IPS-20b (cell line): ENCODE measurements at regions not wholly inside any gene's neighbourhood (a gene's known extent, or its start where the extent isn't known, plus 50 kb on each side); places are given as distances from the start of the nearest gene placed in this dataset.

Experiments
- H3K27ac ChIP-seq: one replicate; pipeline ENCODE4 v1.5.1; 2013; ENCODE audit warnings: low read length
- H3K27me3 ChIP-seq: 2 replicates; pipeline ENCODE4 v1.6.1; 2013; ENCODE audit warnings: mild to moderate bottlenecking, low read length, inconsistent platforms; ENCODE audit not compliant: insufficient read depth
- H3K36me3 ChIP-seq: 2 replicates; pipeline ENCODE4 v1.6.1; 2013; ENCODE audit warnings: low read depth, mild to moderate bottlenecking, inconsistent platforms, low read length, moderate library complexity; ENCODE audit not compliant: insufficient read depth
- H3K4me1 ChIP-seq: 2 replicates; pipeline ENCODE4 v1.6.1; 2013; ENCODE audit warnings: mild to moderate bottlenecking, control low read depth, inconsistent platforms, low read length, moderate library complexity; ENCODE audit not compliant: insufficient read depth
- H3K4me3 ChIP-seq: 2 replicates; pipeline ENCODE4 v1.5.1; 2013; ENCODE audit warnings: mild to moderate bottlenecking, low read length, inconsistent platforms
- H3K9ac ChIP-seq: 2 replicates; pipeline ENCODE4 v1.6.1; 2013; ENCODE audit warnings: low read depth, mild to moderate bottlenecking, inconsistent platforms, low read length, moderate library complexity
- H3K9me3 ChIP-seq: 2 replicates; pipeline ENCODE4 v1.6.1; 2013; ENCODE audit warnings: mild to moderate bottlenecking, low read depth, low read length, inconsistent platforms; ENCODE audit not compliant: insufficient read depth

DNA sequence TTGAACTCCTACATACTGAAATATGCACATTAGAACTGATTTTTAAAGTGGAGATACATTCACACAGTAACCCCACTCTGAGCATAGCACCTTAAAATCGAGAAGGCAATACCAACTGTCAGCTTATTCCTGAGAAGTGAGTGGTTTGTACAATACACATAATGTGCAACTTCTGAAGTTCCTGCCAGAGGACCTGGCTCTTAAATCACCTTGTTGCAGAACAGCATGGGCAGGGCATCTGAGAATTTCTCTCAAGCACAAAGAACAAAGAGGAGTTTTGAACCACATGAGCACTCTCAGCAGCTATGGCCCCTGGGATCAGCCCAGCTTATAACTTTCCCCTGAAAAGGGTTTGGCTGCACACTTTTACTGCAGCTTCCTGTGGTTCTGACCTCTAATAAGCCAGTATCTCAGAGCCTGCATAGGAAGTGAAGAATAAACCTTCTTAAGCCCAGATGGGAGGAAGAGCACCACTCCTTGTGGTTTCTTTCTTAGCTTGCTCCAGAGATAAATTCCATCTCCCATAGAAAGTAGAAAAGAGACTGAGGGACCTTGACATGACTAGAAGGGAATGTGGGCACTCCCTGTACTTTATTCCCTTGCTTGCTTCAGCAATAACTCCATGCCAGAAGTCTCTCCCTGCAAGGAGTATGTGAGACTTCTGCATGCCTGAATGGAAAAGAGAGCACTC, 862.3 kb downstream of the SUCLG1 start:
- Histone ChIP-seq H3K9ac (no peak overlapping the region), H3K4me3 (no peak overlapping the region), H3K36me3 (no peaks in the 10 kb centered on the region), H3K9me3 (0 out of 2 replicates have a peak, but pooled peaks cover 8% of the 10 kb centered on the region), H3K27ac (no peak overlapping the region), H3K27me3 (no peaks in the 10 kb centered on the region), H3K4me1 (no peaks in the 10 kb centered on the region)

GRCh38 chr2:83595926-83596325, 863.2 kb downstream of the SUCLG1 start:
- H3K27ac ChIP-seq, result no peak overlapping the region
- H3K27me3 ChIP-seq, result no peaks in the 10 kb centered on the region
- H3K4me3 ChIP-seq, result no peak overlapping the region
- H3K4me1 ChIP-seq, result no peaks in the 10 kb centered on the region
- no peaks in the 10 kb centered on the region for H3K36me3 ChIP-seq
- H3K9me3 ChIP-seq, result 0 out of 2 replicates have a peak, but pooled peaks cover 8% of the 10 kb centered on the region
- H3K9ac ChIP-seq, result no peak overlapping the region

- Histone ChIP-seq H3K4me3 (no peak overlapping the region), H3K36me3 (no peaks in the 10 kb centered on the region), H3K9ac (no peak overlapping the region), H3K4me1 (no peaks in the 10 kb centered on the region), H3K27me3 (no peaks in the 10 kb centered on the region), H3K27ac (no peak overlapping the region), H3K9me3 (0 out of 2 replicates have a peak, but pooled peaks cover 8% of the 10 kb centered on the region)
Observed at GRCh38 chr2:83595121-83595690, 863.9 kb downstream of the SUCLG1 start.

- Histone ChIP-seq H3K27ac (no peak overlapping the region), H3K36me3 (no peaks in the 10 kb centered on the region), H3K4me3 (no peak overlapping the region), H3K9me3 (0 out of 2 replicates have a peak, but pooled peaks cover 3% of the 10 kb centered on the region), H3K9ac (no peak overlapping the region), H3K27me3 (no peaks in the 10 kb centered on the region), H3K4me1 (no peaks in the 10 kb centered on the region)
Observed at GRCh38 chr2:83594241-83595120, 864.6 kb downstream of the SUCLG1 start.

GRCh38 chr2:83587309-83587708, 871.8 kb downstream of the SUCLG1 start:
- Histone ChIP-seq H3K27me3 (no peaks in the 10 kb centered on the region), H3K9ac (no peak overlapping the region), H3K4me1 (peaks cover 9% of the 10 kb centered on the region; the same call in 1 of the 2 replicates), H3K27ac (no peak overlapping the region), H3K36me3 (no peaks in the 10 kb centered on the region), H3K4me3 (no peak overlapping the region), H3K9me3 (no peaks in the 10 kb centered on the region)

- Histone ChIP-seq H3K36me3 (no peaks in the 10 kb centered on the region), H3K9me3 (no peaks in the 10 kb centered on the region), H3K27me3 (no peaks in the 10 kb centered on the region), H3K27ac (no peak overlapping the region), H3K4me1 (peaks cover 9% of the 10 kb centered on the region; the same call in 1 of the 2 replicates), H3K4me3 (peak overlapping the region; percentile 8; the same call in 1 of the 2 replicates), H3K9ac (no peak overlapping the region)
Observed at GRCh38 chr2:83585250-83585649, 873.8 kb downstream of the SUCLG1 start.

- Histone ChIP-seq H3K4me1 (peaks cover 9% of the 10 kb centered on the region; the same call in 1 of the 2 replicates), H3K4me3 (peak overlapping the region; percentile 8; the same call in 1 of the 2 replicates), H3K36me3 (no peaks in the 10 kb centered on the region), H3K27ac (no peak overlapping the region), H3K27me3 (no peaks in the 10 kb centered on the region), H3K9me3 (no peaks in the 10 kb centered on the region), H3K9ac (no peak overlapping the region)
Observed at GRCh38 chr2:83584672-83585071, 874.4 kb downstream of the SUCLG1 start.

DNA sequence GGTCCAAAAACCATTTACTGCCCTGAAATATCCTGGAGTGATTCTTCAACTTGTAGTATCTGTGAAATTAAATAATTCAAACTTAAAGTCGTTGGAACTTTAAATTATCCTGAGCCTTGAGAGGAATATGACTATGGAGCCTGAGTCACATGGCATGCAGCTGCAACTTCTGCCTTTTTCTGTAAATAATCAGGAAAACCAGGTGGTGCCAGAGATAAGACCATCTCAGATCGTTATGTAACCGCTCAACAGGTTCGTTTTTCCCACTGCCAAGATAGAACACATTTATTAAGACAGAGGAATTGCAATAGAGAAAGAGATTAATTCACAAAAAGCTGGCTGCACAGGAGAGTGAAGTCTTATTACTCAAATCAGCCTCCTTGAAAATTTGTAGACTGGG, 876.5 kb downstream of the SUCLG1 start:
- H3K4me3 ChIP-seq, result no peak overlapping the region
- no peaks in the 10 kb centered on the region for H3K27me3 ChIP-seq
- H3K4me1 ChIP-seq, result peaks cover 9% of the 10 kb centered on the region; the same call in 1 of the 2 replicates
- H3K9me3 ChIP-seq, result no peaks in the 10 kb centered on the region
- H3K27ac ChIP-seq, result no peak overlapping the region
- H3K9ac ChIP-seq, result no peak overlapping the region
- no peaks in the 10 kb centered on the region for H3K36me3 ChIP-seq

- H3K27me3 ChIP-seq, result no peaks in the 10 kb centered on the region
Observed at GRCh38 chr2:83579507-83579906, 879.6 kb downstream of the SUCLG1 start.

DNA sequence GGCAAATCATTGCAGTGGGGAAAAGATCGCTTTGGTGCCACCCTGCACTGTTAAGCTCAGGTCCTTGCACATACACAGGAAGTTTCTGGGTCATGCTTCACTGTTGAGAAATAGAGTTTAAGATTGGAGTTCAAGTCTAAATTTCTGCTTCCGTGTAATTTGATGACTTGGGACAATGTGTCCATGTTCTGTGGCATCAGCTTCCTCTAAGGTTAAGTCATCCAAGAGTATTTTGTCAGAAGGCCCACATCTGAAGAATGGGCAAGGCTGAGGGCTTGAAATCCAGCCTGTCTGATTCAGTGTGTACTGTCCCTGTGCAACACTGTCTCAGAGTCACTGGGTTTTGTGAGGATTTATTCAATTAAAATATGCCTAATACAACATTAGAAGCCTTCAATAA, 880.7 kb downstream of the SUCLG1 start:
- Histone ChIP-seq H3K27me3 (no peaks in the 10 kb centered on the region), H3K9ac (no peak overlapping the region), H3K4me1 (no peaks in the 10 kb centered on the region), H3K4me3 (no peak overlapping the region), H3K36me3 (no peaks in the 10 kb centered on the region), H3K9me3 (no peaks in the 10 kb centered on the region), H3K27ac (no peak overlapping the region)

More at GRCh38 chr2:83579507-83579906, 879.6 kb downstream of the SUCLG1 start:
- Histone ChIP-seq H3K27ac (no peak overlapping the region), H3K9me3 (no peaks in the 10 kb centered on the region), H3K4me1 (no peaks in the 10 kb centered on the region; the same call in 1 of the 2 replicates), H3K9ac (no peak overlapping the region), H3K4me3 (no peak overlapping the region), H3K36me3 (no peaks in the 10 kb centered on the region)

DNA sequence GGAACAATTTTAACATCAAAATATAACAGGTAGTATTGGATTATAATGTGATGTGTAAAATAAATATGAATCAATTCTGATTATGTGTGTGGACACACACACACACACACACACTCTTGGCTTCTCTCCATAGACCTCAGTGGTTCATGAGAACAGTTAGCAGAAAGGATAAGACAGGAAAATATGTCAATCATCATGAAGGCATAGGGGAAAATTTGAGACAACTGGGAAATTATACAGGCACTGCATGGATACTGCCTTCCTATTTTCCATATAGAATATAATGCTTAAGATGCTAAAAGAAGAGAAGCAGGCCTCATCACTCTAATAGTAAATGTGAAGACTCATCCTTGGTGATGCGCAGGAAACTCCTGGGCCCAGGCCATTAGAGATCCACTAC, 884.5 kb downstream of the SUCLG1 start:
- H3K27me3 ChIP-seq, result no peaks in the 10 kb centered on the region
- no peak overlapping the region for H3K4me3 ChIP-seq
- H3K36me3 ChIP-seq, result no peaks in the 10 kb centered on the region
- H3K9me3 ChIP-seq, result no peaks in the 10 kb centered on the region
- no peak overlapping the region for H3K9ac ChIP-seq
- H3K27ac ChIP-seq, result no peak overlapping the region
- H3K4me1 ChIP-seq, result no peaks in the 10 kb centered on the region
